GM19463 (cell line): ENCODE measurements at regions not wholly inside any gene's neighbourhood (a gene's known extent, or its start where the extent isn't known, plus 50 kb on each side); places are given as distances from the start of the nearest gene placed in this dataset.

Experiments
- ATAC-seq: cut with Tn5 transposase; IDR thresholded peaks from one replicate; pipeline ENCODE4 v1.9.1; 2021; ENCODE audit warnings: mild to moderate bottlenecking, moderate library complexity; ENCODE audit not compliant: unreplicated experiment

DNA sequence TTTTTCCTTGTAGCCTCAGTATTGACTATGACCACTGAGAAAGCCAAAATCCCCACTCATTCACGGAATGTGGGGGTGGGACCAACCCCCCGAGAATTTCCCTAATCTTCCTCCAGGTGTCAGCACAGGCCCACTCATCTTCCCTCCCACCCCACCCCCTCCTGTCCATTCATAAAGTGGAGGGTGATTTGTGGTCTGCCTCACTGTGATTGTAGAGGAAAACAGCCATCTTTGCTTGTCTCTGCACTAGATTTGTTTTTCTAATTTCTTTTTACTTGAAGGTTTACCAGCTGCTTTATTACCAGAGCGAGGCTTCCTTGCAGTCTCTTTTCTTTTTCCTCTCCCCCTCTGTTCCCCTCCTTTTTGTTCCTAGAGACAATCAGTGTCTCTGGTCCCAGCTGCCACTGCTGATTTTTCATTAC is 171.8 kb downstream of the ICOS start:
- ATAC-seq, result no peak

GRCh38 chr2:204108781-204109295 is 172.3 kb downstream of the ICOS start:
- ATAC-seq, result no peak

DNA sequence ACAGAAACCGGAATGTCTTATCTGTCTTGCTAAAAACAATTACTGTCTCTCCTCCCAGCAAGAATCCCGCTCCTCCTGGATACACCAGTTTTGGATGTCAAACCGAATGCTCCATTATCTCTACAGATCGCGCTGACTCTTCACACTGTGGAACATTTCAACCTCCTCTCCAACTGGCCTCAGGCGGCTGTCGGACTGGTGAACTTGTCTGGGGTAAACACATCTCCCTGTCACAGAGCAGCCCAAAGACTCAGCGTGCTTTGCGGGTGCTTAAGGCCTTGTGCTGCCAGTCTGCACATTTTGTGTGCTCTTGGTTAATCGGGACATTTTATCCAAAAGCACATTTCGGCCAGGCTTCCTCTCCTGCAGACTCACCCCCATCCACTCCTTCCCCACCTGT is 173.1 kb downstream of the ICOS start:
- no peak for ATAC-seq

DNA sequence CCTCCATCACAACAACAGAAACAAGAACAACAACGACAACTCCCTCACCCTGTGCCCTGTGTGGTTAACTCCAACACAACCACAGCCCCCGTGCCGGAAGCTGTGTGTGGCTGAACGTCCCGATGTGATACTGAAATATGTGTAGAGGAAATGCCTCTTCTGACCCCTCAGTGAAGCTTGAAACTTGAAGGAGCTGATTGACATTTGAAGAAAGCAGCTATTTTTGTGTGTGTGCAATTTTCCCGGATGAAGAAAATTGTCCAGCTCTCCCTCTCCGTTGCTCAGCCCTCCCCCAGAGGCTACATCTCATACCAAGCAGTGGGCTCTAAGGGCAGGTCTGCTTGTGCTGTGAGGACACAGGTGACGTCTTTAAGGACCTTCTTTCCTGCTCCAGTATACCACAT is 173.8 kb downstream of the ICOS start:
- peak; percentile 91 for ATAC-seq

- ATAC-seq, result no peak
These were observed 174.4 kb downstream of the ICOS start for GRCh38 chr2:204110751-204111516.

DNA sequence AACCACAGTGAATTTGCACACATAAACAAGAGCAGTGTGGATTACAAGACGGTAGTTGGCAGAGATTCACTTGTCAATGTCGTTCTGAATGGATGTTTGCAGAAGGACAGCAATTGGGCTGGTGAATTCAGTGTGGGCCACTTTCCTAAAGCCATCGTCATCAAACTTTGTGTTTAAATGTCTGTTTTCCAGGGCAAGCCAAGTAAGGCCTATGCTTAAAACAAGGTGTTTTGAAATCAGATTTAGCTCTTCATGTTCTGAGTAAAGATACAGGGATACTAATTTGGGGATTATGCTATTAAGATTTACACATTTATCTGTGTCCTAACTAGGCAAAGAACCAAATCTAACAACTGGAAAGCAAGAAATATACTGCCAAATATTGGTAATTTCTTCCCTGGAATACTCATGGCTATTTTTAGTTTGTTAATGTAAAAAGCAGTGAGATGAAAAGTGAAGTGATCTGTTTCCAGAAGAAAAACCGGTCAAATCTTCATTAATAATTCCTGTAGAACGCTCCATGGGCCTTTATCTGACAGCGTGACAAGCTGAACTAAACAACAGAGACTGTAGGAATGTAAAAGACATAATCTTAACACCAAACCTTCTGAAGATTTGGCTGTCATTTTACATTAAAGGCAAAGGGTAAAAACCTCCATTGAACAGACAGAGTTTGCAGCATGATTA is 175.7 kb downstream of the ICOS start:
- no peak for ATAC-seq

DNA sequence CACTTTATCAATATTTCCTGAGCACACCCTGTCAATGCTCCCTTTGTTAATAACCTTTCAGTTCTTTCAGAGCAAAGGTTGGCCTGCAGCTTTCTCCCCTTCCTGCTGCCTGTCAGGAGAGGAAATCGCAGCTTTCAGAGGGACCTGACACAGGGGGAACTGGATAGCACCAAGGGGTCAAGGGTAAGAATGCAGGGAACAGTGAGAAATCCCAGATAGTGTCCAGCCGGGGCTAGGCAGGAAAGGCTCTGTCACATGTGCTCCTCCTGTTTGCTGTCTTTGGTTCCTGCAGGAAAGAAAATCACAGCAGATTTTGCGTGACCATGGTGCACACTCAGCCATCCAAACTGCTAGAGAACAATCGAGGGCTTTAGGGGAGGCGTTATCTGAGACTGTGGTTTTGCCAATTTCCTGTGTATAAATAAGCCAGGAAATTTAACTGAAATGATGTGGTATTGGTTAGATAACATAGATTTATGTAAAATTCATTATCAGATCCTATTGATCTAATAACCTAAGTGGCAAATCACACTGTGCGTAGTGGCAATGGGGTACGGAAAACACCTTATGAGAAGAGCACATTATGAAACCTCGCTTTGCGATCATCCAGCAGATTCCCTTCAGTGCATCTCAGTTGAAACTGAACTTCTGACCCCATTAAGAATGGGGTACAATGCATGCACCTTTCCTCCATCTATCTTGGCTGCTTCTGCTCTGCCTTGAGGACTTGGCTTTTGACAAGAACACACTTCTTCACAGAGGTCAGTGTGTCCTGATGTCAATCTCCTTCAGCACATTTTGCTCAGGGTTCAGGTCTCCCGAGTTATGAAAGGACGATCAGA is 178.0 kb downstream of the ICOS start:
- ATAC-seq, result no peak

DNA sequence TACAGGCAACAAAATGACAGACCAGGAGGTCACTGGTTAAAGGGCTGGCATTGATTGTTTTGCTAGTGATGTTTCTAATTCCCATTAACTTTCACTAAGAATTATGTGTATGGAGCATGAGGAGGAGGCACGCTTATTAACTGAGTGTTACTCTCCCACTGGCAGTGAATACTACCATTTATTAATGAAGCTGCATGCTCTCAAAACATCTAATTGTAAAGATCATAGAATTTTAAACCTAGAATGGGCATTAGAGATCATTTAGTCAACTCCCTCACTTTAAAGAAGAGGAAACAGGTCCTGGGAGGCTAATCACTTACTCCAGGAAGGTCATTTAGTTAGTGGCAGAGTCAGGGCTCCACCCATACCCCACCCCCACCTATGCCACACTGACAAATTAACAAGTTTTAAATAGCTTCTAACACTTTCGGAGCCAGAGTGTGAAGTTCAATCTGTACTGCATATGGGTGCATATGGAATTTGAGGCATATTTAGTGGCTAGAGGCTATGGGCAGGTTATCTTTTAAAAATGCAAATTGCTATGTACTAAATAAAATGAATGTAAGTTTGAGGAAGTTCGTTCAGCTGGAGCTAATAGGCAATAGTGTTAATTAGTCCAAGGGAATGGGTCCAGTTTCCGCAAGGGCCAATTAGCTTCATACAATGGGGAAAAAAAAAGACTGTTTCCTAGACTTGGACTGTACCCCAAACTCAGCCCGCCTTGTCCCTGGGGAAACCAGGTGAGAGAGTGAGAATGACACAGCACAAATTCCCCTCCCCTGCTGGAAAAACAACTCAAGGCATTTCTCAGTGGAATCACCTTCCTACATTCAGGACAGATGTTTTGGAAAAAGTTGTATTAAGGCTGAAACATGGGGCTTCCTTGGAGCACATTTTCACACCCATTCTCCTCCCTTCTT is 178.8 kb downstream of the ICOS start:
- no peak for ATAC-seq

GRCh38 chr2:204116159-204116792 is 179.7 kb downstream of the ICOS start:
- ATAC-seq, result no peak

DNA sequence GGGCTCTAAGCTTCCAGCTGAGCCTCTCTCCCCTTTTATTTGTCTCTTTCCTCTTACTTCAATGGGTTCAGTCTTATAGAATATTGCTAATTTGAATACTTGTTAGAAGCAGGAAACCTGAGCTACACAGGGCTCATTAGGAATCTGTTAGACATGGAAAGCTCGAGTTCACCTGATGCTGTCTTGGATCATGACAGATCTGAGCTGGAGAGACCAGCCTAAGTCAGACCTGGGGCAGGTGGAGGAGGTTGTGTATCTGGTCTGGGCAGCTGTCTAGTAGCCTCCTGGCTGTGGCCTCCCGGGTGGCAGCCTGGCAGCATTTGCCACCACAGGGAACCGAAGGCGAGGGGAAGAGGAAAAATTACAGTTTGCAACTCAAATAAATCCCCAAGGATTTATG is 185.9 kb downstream of the ICOS start:
- no peak for ATAC-seq

DNA sequence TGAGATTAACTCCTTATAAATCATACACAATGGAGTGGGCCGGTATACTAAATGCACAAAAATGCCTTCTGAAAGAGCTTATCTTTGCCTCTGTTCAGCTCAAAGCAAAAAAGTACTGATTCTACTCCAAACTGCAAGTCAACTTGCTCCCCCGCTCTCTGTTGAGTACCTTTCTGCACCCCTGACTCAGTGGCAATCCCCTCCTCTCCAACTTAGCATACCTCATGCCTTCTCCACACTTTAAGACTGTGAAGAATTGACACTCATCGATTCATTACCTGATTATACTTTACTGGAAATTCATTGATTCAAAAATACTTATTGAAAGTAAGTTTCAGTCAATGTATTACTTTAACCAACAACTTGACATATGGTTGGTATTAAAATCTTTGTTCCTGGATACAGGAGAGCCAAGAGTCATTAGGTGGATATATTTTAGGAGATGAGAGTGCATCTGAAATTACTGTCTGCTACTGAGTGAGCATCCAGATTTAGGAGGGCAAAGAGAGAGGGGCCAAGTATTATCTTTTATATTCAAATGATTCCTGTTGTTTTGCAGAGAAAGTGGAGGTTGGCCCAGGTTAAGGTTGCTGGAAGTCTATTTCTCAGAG is 187.7 kb downstream of the ICOS start:
- ATAC-seq, result no peak

DNA sequence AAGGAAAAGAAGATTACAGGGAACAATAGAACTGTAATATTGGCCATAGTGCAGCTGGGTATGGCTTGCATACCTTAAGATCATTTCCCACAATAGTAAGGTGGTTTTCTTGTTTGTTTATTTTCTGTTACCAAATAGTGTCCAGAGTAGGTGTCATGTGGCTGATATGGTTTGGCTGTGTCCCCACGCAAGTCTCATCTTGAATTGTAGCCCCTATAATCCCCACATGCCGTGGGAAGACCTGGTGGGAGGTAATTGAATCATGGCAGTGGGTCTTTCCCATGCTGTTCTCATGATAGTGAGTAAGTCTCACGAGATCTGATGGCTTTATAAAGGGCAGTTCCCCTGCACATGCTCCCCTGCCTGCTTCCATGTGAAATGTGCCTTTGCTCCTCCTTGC is 190.1 kb downstream of the ICOS start:
- no peak for ATAC-seq

- no peak for ATAC-seq
These were observed 190.7 kb downstream of the ICOS start for GRCh38 chr2:204127238-204127637.

GRCh38 chr2:204129591-204130294 is 193.2 kb downstream of the ICOS start:
- no peak for ATAC-seq

DNA sequence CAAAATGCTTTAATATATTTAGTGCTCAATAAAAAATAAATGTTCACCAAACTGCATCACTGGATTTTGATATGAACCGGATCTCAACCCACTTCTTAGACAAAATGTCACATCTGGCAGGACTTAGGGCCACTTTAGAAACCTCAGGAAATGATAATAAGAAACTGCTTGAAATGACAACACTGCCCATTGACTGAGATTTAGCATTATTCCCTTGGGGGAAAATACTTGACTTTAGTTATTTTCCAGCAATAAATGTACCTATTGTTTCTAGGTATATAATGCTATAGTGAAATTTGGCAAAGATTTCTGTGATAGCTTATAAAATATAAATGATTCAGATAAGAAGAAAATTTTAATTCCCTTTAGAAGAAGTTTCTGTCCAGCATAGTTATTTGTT is 195.1 kb downstream of the ICOS start:
- no peak for ATAC-seq

- no peak for ATAC-seq
These were observed 196.9 kb downstream of the ICOS start for GRCh38 chr2:204133476-204133875.

- no peak for ATAC-seq
These were observed 197.9 kb downstream of the ICOS start for GRCh38 chr2:204134421-204134820.

DNA sequence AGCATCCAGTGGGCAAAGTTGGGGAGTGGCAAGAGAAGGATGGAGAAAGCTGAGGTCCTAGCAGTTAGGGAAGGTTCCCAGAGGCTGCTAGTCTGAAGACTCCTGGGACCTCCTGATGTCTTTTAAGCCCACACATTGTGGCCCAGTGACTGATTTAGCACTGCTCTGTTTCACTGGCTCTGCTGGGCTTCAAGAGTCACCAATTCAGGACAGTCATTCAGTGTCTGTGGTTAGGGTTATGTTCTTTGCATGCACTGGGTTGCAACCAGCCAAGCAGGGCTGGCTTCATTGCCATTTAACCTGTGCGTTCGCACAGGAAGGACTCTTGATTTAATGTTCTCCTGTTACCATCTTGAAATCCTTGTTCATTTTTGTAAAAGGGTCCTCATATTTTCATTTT is 199.2 kb downstream of the ICOS start:
- ATAC-seq, result no peak

GRCh38 chr2:204138206-204138605 is 201.6 kb downstream of the ICOS start:
- ATAC-seq, result no peak
